Small intestine (tissue), 7 donors: ENCODE measurements at regions not wholly inside any gene's neighbourhood (a gene's known extent, or its start where the extent isn't known, plus 50 kb on each side); places are given as distances from the start of the nearest gene placed in this dataset.

Experiments
- DNase-seq, 2 donors: peaks; one replicate each; pipeline versions ENCODE4 v3.0.0 to v3.0.0-alpha.2; 2013
- FAIRE-seq: peaks from 2 replicates; lab custom pipeline; 2012; peaks lifted over from hg19 to GRCh38; lab: Jason Lieb, UNC
- H3K27ac ChIP-seq, 3 donors: one replicate each; pipeline ENCODE4 v1.5.1; 2013; ENCODE audit warnings: low read length in 2 of 3, mild to moderate bottlenecking in 2 of 3, control low read depth in 1 of 3, inconsistent platforms in 1 of 3, low read depth in 1 of 3, moderate library complexity in 1 of 3
- H3K27me3 ChIP-seq, 3 donors: one replicate each; pipeline ENCODE4 v1.6.1; 2013; ENCODE audit warnings: low read length in 3 of 3, inconsistent platforms in 1 of 3; ENCODE audit not compliant: control insufficient read depth in 3 of 3, insufficient read depth in 3 of 3
- H3K36me3 ChIP-seq, 3 donors: one replicate each; pipeline ENCODE4 v1.6.1; 2013; ENCODE audit warnings: low read length in 3 of 3, inconsistent platforms in 1 of 3, low read depth in 1 of 3, mild to moderate bottlenecking in 1 of 3, moderate library complexity in 1 of 3; ENCODE audit not compliant: control insufficient read depth in 3 of 3, insufficient read depth in 2 of 3
- H3K4me1 ChIP-seq, 3 donors: one replicate each; pipeline ENCODE4 v1.6.1; 2013; ENCODE audit warnings: low read length in 2 of 3, inconsistent platforms in 1 of 3, low read depth in 1 of 3, mild to moderate bottlenecking in 1 of 3, moderate library complexity in 1 of 3; ENCODE audit not compliant: control insufficient read depth in 3 of 3, insufficient read depth in 2 of 3
- H3K4me3 ChIP-seq, 3 donors: one replicate each; pipeline ENCODE4 v1.5.1; 2013; ENCODE audit warnings: low read length in 3 of 3, control low read depth in 1 of 3, inconsistent platforms in 1 of 3, low read depth in 1 of 3, mild to moderate bottlenecking in 1 of 3, moderate library complexity in 1 of 3
- H3K9me3 ChIP-seq, 2 donors: one replicate each; pipeline ENCODE4 v1.6.1; 2013; ENCODE audit warnings: low read depth in 1 of 2, low read length in 1 of 2; ENCODE audit not compliant: control insufficient read depth in 2 of 2, insufficient read depth in 1 of 2
- WGBS, 3 donors: extraction: QIAGEN DNeasy Blood & Tissue Kit; methylation state at CpG; one replicate each; pipeline ENCODE4 v1.1.7; 2013; 5-methylcytosine and 5-hydroxymethylcytosine counted together
- donor health status: healthy with polysubstance abuse.
- donor health status: control.
- donor health status: control.
- donor health status: Bipolar disorder and iron deficiency.
- donor health status: healthy.

GRCh38 chr12:102708108-102708507 lies 208.9 kb downstream of the PAH start:
- Histone ChIP-seq H3K27me3 (no peaks in the 10 kb centered on the region), H3K36me3 (no peaks in the 10 kb centered on the region), H3K27ac (no peak overlapping the region), H3K4me3 (no peak overlapping the region), H3K4me1 (no peaks in the 10 kb centered on the region), H3K9me3 (no peaks in the 10 kb centered on the region)
- DNase-seq (no peak), FAIRE-seq (no peak)
- 71 to 78% (median 71%) methylated on average over 3 of the region's 3 CpGs for WGBS, 3 donors

GRCh38 chr12:102702447-102703114 lies 214.5 kb downstream of the PAH start:
- Histone ChIP-seq H3K9me3 (no peaks in the 10 kb centered on the region), H3K27ac (no peak overlapping the region), H3K27me3 (no peaks in the 10 kb centered on the region), H3K4me3 (no peak overlapping the region), H3K36me3 (no peaks in the 10 kb centered on the region), H3K4me1 (no peaks in the 10 kb centered on the region)
- DNase-seq (peak; percentile 30 to 48), FAIRE-seq (no peak)
- 38 to 46% (median 41%) methylated on average over 6 of the region's 6 CpGs for WGBS, 3 donors

DNA sequence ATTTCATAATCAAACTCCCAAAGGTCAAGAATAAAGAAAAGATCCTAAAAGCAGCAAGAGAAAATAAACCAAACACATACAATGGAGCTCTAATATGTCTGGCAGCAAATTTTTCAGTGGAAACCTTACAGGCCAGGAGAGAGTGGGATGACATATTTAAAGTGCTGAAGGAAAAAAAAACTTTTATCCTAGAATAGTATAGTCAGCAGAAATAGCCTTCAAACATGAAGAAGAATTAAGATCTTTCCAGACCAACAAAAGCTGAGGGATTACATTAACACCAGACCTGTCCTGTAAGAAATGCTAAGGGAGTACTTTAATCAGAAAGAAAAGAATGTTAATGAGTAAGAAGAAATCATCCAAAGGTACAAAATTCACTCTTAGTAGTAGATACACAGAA lies 215.7 kb upstream of the IGF1 start:
- no peak overlapping the region for H3K4me3 ChIP-seq
- FAIRE-seq (peak; percentile 79), DNase-seq (no peak)
- H3K27ac ChIP-seq: no peak overlapping the region
- no peaks in the 10 kb centered on the region for H3K27me3 ChIP-seq
- H3K9me3 ChIP-seq: peaks cover 0 to 5% of the 10 kb centered on the region in 2 donors
- no peaks in the 10 kb centered on the region for H3K36me3 ChIP-seq
- no peaks in the 10 kb centered on the region for H3K4me1 ChIP-seq

DNA sequence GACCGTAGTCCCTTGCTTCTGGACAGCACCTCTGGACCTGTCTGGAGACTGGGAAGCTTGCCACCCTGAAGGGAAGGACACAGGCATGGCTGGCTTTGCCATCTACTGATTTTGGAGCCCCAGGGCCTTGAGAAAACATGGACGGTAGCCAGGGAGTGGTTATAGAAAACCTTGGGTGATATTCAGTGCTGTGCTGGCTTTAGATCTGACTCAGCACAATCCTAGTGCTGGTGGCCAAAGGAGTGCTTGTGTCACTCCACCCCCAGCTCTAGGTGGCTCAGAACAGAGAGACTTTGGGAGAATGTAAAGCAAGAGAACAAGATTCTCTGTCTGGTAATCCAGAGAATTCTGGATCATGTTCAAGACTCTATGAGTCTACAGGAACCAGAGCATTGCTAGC lies 214.5 kb upstream of the IGF1 start:
- DNase-seq (no peak), FAIRE-seq (no peak)
- Histone ChIP-seq H3K27ac (no peak overlapping the region), H3K9me3 (peaks cover 0 to 5% of the 10 kb centered on the region in 2 donors), H3K36me3 (no peaks in the 10 kb centered on the region), H3K4me1 (no peaks in the 10 kb centered on the region), H3K27me3 (no peaks in the 10 kb centered on the region), H3K4me3 (no peak overlapping the region)
- WGBS, 3 donors: 82 to 93% (median 85%) methylated on average over 2 of the region's 2 CpGs

- H3K27ac ChIP-seq: no peak overlapping the region
- no peak for DNase-seq
- H3K9me3 ChIP-seq: peaks cover 0 to 5% of the 10 kb centered on the region in 2 donors
- H3K4me3 ChIP-seq: no peak overlapping the region
- no peaks in the 10 kb centered on the region for H3K27me3 ChIP-seq
- FAIRE-seq: no peak
- WGBS, 3 donors: 17 to 46% (median 29%) methylated on average over 1 of the region's 1 CpG
- H3K36me3 ChIP-seq: no peaks in the 10 kb centered on the region
- H3K4me1 ChIP-seq: no peaks in the 10 kb centered on the region
Observed at GRCh38 chr12:102691773-102692555, 211.6 kb upstream of the IGF1 start.

GRCh38 chr12:102690253-102690652 lies 209.9 kb upstream of the IGF1 start:
- no peaks in the 10 kb centered on the region for H3K27me3 ChIP-seq
- 63 to 77% (median 68%) methylated on average over 2 of the region's 2 CpGs for WGBS, 3 donors
- FAIRE-seq: no peak
- H3K4me1 ChIP-seq: no peaks in the 10 kb centered on the region
- no peak overlapping the region for H3K27ac ChIP-seq
- no peaks in the 10 kb centered on the region for H3K36me3 ChIP-seq
- no peak for DNase-seq
- no peak overlapping the region for H3K4me3 ChIP-seq
- peaks cover 0 to 5% of the 10 kb centered on the region in 2 donors for H3K9me3 ChIP-seq

DNA sequence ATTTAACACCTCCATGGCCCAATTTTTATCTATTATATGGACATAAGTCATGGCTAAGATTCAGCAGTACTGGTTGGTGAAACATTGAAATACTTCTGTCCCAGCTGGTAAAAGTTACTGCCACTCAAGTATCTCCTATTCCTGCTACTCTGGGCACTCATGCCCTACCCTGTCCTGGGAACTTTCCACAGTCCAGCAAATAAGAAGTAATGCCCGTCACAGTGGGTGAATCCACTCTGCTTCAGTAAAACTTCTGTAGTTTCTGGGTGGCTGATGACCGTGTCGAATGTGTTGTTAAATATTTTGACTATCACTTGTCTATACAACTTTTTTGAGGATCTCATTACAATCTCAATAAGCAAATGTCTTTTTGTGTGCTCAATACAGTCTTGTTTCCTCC lies 209.3 kb upstream of the IGF1 start:
- FAIRE-seq: no peak
- Histone ChIP-seq H3K9me3 (peaks cover 0 to 2% of the 10 kb centered on the region in 2 donors), H3K27me3 (no peaks in the 10 kb centered on the region), H3K4me3 (no peak overlapping the region), H3K27ac (no peak overlapping the region), H3K36me3 (no peaks in the 10 kb centered on the region), H3K4me1 (no peaks in the 10 kb centered on the region)
- DNase-seq: no peak
- 81 to 87% (median 82%) methylated on average over 3 of the region's 3 CpGs for WGBS, 3 donors

DNA sequence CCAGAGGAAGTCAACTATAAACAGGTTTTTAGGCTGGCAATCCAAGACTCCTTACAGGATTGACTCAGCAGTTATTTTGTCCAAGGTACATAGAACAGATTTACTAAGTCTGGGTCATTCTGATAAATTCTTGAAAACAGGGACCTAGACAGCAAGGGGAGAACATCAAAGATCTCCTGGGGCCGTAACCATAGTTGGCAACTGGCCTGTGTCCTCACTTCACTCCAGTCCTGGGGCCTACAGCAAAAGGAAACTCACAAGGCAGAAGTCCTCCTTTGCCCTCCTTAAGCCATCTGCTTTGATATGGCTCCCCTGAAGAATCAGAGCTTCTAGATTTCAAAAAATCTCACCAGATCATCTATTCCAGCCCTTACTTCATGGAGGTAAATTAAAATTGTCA lies 207.2 kb upstream of the IGF1 start:
- H3K36me3 ChIP-seq: no peaks in the 10 kb centered on the region
- H3K4me1 ChIP-seq: no peaks in the 10 kb centered on the region
- no peak overlapping the region for H3K27ac ChIP-seq
- no peak overlapping the region for H3K4me3 ChIP-seq
- FAIRE-seq: no peak
- no peaks in the 10 kb centered on the region for H3K27me3 ChIP-seq
- WGBS, 3 donors: 54 to 67% (median 61%) methylated on average over 1 of the region's 1 CpG
- no peak for DNase-seq
- H3K9me3 ChIP-seq: no peaks in the 10 kb centered on the region
